ENCODE measurements at regions not wholly inside any gene's neighbourhood (a gene's known extent, or its start where the extent isn't known, plus 50 kb on each side); places are given as distances from the start of the nearest gene placed in this dataset.

DNA sequence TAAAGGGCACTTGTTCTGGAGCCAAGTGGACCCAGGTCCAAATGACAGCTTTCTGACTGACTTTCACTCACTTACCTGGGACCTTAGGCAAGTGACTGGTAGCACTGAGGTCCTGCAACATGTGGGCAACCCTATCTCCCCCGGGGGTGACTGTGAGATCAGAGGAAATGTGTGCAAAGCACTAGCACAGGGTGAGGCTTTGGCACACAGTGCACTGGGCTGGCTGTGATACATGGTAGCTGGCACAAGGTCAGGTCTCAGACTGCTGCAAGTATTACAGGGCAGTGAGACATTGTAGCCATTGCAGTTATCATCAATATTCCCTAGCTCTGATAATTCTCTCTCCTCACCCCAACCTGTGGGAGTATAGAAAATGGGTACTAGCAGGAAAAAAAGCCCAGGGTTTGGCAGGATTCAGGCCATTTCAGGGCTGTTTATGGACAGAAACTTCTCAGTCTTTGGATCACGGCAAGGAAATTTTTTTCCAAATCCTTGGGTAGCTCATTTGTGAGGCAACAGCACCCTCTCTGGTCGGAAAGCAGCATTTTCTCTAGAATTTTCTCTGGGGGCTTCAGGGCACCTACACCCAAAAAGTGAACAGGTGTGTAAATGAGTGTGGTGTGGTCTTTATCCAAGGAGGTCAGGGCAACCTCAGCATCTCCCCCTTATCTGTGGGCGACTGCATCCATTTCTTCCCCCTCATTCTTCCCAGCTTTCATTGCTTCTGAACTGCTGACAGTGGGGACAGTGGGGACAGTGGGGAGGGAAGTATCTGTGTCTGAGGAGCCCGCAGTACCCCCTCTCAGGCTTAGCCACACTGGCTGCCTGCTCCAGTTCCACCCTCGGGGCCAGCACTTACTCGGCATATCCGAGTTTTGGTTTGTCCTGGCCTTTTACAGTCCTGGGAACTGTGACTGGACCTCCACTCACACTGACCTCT lies 148.7 kb upstream of the PHACTR3 start:
- Histone ChIP-seq H3K4me3 (no peak overlapping the region), H3K27ac (no peak overlapping the region)

DNA sequence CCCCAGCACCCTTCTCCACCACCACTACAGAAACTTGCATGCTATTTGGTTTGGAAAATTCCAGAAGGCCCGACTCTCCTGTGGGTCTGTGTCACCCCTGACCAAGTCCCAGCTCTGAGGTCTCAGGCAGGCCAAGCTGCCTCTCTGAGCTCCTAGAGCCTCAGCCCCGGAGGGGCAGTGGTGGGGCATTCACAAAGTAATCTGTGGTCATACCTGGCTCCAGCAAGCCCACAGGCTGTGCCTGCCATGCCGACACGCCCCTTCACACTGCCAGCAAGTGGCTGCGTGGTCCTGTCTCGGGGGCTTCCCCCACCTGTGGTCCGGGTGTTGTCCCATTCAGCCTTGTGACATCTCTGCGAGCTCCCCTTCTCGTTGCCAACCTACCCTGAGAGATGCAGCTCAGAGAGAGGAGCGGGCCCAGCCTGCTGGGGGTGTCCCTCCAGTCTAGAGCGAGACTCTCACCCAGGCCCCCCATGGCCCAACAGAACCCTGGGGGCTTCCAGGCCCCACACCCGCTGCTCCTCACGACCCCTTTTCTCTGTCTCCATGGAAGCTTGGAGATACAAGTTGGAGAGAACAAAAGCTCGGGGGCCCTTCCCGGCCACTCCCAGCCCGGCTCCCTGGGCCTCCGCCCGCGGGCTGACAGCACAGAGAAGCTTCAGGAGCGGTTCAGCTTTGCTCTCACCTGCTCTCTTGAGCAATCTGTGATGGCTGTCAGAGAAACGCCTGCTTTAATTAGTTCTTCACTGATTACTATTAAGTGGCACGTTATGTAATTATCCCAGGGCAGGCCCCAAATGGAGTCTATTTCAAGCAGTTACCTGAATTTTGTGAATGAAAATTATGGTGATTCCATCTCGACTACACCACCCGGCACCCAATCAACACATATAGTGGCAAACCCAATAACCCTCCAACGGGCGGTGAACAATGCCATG lies 147.7 kb upstream of the PHACTR3 start:
- Histone ChIP-seq H3K4me3 (no peak overlapping the region), H3K27ac (no peak overlapping the region)

DNA sequence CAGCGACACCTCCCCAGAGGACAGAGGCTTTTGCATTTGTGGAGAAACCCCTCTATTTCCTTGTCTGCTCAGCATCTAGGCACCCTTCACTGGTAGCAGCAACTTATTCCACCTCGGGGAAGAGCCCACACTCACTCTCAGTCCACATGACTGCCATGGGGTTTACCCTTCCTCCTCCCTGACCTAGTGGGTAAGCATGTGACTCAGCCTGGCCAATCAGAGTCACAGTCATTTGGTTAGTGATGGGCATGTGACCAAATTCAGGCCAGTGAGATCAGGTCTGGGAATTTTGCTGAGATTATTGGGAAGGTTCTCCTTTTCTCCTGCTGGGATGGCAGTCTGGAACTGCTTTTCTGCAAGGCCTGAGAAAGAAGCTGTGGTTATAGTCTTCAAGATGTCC lies 145.7 kb upstream of the PHACTR3 start:
- Histone ChIP-seq H3K4me3 (no peak overlapping the region), H3K27ac (no peak overlapping the region)

DNA sequence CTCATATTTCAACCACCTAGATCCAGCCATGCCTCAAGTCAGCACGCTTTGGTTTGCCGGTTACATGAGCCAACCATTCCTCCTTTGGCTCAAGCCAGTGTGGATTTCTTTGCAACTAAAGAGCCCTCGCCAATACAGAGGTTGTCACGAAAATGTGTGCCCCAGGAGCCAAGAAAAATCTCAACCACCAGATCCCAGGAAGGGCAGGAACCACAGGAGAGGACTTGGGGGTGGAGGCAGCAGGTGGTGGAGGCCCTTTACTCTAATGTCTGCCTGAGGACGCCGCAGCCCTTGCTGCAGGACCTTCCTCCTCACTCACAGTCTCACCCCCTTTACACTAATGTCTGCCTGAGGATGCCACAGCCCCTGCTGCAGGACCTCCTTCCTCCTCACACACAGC lies 144.8 kb upstream of the PHACTR3 start:
- Histone ChIP-seq H3K27ac (no peak overlapping the region), H3K4me3 (no peak overlapping the region)

DNA sequence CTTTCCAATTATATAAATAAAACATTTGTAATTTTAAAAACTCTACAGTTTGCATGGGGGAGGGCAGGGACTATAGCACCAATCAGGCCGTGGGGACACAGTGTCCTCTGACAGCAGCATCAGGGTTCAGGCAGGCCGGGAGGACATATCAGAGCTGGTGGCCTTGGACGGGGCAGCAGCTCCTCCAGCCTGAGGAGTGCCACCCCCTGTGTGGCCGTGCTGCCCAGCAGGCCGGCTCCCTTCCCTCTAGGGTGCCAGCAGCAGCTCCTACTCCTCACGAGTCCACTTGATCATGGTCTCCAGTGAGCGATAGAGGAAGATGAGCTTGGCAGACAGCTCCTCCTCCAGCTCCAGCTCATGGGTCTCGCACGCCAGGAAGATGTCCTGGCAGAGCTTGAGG lies 144.0 kb upstream of the PHACTR3 start:
- no peak overlapping the region for H3K27ac ChIP-seq
- no peak overlapping the region for H3K4me3 ChIP-seq

DNA sequence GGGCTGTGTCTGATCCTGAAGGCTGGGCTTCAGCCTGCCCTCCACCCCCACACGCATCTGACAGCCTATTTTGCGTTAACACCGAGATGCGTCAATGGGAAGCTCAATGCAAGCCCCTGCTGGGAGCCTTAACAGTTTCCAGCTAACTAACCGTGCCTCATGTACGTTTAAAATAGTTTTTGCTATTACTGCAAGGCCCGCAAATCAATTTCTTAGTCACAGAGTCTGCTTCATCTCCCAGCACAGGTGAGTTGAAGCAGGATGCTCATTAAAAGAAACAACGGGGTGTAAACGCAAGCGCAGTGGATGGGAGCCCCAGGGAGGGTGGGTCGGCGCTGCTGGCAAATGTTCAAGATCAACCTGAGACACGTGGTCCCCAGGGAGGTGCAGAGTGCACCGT lies 142.8 kb upstream of the PHACTR3 start:
- H3K27ac ChIP-seq: no peak overlapping the region
- H3K4me3 ChIP-seq: no peak overlapping the region

DNA sequence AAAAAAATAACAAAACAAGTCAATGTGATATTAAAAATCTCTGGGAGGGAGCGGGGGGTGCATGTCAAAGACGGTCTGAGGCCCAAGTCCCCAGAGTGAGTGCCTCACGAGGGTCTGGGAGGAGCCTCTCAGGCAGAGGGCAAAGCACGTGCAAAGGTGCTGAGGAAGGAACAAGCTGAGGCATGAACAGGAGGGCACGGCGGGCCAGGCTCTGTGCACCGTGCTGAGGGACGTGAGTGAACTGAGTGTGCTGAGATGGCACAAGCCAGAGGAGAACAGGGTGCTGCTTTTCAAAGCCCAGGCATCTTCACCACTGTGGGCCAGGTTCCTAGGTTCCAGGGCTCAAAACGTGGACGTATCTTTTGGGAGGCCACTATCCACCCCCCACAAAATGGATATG lies 142.1 kb upstream of the PHACTR3 start:
- no peak overlapping the region for H3K27ac ChIP-seq
- H3K4me3 ChIP-seq: no peak overlapping the region

DNA sequence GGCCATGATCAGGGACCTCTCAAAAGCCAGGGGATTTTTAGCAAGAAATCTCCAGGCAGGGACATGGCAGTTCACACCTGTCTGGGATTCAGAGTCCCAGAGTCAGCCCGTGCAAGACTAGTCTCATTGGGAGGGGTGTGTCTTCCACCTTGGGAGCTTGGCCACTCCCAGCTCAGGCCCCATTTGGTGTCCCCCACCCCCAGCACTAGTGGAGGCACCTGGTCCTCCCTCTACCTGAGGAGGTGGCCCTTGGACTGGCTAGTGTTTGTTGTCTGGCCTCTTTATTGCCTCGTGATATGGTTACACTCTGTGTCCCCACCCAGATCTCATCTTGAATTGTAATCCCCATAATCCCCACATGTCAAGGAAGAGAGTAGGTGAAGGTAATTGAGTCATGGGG lies 140.8 kb upstream of the PHACTR3 start:
- Histone ChIP-seq H3K27ac (no peak overlapping the region), H3K4me3 (no peak overlapping the region)

DNA sequence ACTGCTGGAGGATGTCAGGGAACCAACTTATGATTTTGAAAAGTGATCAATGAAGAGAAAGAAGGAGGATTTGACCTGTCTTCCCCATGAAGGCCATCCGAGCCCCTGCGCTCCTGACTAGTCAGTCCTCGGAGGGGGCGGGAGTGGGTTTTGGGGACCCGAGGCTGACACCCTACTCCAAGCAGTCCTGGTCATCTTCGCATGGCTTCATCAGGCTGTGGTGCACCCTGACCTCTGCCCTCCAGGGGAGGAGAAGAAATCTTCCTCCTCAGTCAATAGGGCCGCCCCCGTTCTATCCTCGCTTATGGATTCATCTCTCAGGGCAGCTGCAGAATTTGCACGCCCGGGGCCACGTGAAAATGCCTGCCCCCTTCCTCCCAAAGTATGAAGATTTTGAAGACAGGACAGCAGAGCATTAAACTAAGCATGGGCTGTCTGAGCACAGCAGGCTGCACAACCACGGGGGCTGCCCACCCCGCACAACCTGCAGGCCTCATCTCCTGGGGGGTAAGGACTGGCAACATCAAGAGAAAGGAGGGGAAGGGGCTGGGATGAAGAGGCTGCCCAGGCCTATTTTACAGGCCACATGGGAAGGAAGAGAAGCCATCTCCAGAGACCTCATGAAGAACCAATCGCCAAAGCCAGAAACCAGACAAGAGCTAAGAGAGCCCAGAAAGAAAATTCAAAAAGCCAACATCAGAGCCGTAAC lies 138.1 kb upstream of the PHACTR3 start:
- no peak overlapping the region for H3K27ac ChIP-seq
- H3K4me3 ChIP-seq: no peak overlapping the region

DNA sequence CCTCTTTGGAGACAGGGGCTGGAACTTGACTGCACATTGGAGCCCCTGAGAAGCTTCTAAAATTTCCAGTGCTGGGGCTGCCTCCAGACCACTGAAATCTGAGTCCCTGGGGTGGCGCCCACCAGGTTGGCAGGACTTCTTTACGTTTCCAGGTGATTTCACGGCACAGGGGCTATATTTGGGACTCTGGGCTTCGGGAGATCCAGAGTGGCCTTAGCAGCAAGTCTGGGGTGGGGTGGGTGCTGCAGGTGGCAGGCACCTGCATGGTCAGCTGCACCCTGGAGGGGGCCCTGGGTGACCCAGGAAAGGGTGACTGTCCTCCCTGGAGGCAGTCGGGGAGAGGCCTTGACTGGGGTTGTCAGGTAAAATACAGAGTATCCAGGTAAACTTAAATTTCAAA lies 135.5 kb upstream of the PHACTR3 start:
- Histone ChIP-seq H3K27ac (no peak overlapping the region), H3K4me3 (no peak overlapping the region)

DNA sequence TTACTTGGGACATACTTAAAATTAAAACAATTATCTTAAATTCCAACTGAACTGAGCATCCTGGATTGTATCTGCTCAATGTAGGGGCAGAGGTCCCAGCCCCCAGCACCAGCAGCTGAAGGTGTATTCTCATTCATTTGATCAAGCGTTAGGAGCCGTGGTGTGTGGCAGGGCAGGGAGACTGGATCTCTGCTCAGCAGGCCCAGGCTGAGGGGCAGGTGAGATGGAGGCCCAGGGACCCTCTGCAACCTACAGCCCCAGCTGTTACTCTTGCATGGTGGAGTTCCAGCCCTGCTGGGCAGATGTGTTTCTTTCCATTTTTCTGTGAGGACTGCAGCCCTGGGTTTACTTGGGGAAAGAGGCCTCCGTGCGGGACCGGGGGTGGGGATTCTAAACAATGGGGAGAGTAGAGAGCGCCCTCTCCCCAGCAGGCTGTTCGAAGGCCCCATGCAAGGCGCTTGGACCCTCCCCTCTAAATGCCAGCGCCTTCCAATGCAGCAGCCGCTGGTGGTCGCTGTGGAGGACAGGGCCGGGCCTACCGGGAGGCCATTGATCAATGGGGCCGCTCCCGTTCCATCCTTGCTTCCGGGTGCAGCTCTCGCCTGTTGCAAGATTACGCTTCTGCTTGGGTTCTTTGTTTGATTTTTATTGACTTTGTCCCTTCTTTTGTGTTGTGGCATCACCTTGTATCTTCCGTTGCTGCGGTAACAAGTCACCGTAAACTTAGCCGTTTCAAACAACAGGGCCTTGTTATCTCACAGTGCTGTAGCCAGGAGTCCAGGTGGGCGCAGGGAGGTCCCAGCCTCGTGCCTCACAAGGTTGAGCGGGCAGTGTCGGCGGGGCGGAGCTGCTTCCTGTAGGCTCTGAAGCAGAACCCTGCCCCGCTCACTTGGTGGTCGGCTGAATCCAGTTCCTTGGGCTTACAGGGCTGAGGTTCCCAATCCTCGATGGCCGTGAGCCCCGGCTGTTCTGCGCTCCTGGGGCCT lies 134.8 kb upstream of the PHACTR3 start:
- H3K27ac ChIP-seq: no peak overlapping the region
- H3K4me3 ChIP-seq: no peak overlapping the region

DNA sequence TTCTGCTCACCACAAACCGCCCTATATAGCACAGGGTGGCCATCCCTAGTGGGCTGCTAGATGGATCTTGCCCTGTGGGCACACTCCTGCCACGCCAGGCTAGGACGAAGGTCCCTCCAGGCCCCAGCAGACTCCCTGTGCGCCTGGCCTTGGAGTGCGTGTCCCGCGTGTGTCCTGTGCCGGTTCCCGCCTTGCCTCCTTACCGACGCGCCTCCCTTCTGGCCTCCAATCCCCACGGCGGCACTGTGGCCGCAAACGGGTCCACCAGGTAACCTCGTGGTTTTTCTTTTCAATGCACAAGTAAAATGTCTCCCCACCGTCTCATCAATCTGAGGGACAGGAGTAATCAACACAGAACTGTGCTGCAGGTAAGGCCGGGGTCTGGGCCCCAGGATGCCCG lies 133.8 kb upstream of the PHACTR3 start:
- Histone ChIP-seq H3K27ac (no peak overlapping the region), H3K4me3 (no peak overlapping the region)

DNA sequence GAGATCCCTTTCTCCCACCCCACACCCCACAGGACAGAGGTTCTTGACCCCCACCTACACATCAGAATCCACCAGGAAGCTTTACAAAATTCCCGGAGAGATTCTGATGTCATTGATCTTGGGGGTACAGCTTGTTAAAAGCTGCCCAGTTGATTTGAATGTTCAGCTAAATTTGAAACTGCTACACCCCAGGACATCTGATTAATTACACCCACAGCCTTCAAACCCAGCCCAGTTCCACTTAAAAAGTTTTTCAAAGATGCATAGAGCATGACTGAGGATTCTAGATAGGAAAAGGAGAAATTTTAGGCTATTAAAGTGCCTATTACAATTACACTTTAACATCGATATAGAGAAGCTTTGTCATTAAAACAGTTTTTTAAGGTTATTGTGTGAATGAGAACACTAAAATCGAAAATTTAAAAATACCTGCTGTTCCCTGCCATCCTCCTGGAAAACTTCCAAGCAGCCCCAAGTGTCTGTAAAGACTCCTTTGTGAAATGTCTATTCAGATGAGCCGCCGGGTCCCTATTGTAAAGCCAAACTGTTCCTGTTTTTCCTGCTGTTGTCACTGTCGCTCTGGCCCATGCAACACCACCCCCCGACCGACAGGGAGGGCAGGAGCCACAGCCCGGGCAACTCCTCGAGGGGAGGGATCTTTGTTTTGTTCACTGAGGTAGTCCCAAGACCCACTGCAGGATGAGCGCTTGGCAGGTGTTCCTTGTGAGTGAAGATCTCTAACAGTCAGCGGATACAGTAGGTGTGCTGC lies 132.5 kb upstream of the PHACTR3 start:
- Histone ChIP-seq H3K27ac (no peak overlapping the region), H3K4me3 (no peak overlapping the region)

DNA sequence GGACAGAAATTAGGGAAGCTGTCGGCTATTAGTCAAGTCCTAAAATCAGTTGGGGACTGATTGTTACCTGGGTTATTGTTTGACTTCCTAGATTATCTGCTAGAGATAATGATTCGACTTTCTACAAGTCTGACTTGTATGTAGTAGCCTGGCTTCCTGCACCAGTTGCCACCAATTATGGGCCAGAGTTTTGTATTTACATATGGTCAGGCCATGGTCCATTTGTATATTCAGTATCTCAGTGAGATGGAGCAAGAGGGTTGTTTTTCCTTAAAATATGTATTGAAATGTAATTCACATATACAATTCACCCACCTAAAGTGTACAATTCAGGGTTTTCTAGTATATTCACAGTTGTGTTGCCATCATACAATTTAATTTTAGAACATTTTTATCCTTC lies 130.6 kb upstream of the PHACTR3 start:
- Histone ChIP-seq H3K27ac (no peak overlapping the region), H3K4me3 (no peak overlapping the region)

DNA sequence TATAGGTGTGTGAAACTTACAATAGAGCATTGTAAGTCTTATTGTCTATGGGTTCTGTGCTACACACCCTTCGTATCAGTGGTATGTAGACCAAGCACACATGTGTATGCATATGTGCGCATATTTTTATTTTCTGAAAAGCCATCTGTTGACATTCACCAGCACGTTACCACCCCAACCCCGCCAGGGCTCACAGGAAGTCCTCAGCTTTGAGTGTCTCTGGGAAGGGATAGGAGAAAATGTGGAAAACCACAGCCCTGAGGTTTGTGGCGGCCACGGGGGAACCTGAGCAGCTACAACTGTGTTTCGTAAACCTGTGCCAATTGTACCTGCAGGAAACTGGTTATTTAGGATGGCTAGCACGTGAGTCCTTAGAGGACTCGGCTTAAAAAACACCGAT lies 123.3 kb upstream of the PHACTR3 start:
- H3K4me3 ChIP-seq: no peak overlapping the region
- no peak overlapping the region for H3K27ac ChIP-seq

DNA sequence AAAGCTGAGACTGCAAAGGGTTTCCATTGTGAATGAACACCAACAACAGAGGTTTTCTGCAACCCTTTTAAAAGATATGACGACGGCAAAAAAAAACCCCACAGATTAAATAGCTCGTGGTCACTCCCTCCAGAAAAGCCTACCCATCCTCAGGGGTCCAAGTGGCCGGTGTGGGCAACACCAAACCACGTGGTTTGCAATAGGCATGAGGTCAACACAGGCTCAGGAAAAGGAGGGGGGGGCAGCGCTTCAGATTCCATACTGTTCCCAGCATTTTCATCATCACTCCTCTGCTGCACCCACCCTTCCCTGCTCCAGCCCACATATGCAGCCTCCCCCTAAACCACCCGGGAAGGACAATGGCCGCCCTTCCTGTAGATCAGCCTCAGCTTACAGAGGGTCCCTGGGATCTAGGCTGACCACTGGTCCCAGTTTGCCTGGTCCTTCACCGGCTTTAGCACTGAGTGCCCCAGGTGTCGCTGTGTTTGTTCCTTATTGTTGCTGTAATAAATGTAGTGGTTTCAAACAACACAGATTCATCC lies 122.8 kb upstream of the PHACTR3 start:
- Histone ChIP-seq H3K4me3 (no peak overlapping the region), H3K27ac (no peak overlapping the region)

DNA sequence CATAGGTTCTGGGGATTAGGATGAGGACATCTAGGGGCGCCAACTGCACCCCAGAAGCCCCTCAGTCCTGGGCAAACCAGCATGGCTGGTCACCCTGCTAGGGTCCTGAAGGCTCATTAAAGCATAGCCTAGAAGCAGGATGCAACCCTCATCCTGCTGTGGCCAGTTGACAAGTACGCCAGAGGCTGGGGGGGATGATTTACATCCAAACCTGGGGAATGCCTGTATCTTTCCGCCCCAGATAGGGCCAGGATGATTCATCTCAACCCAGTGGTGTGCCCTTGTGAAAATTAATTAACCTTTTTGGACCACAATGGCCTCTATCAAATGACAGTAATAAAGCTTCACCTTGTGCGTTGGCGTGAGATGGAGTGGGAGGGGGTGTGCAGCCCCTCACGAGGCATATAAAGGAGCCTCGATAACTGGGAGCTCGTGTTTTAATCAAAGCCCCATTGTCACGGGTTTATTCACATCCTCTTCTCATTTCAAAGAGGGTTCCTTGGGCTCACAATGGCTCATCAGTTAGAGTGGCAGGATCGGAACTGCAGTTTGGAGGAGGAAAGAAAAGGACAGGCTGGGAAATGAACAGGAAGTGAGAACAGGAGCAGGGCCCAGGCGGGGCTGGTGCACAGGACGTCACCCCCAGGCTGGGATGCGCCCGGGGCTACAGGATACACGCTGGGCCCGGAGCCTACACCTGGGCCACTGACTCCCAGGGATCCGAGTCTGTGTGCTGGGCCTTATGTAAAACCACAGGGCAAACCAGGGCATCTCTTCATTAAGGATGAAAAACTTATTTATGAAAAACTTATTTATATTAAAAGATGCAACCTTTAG lies 121.8 kb upstream of the PHACTR3 start:
- Histone ChIP-seq H3K27ac (no peak overlapping the region), H3K4me3 (no peak overlapping the region)

All from skin epidermis (tissue), 12 donors.